HepG2 (cell line): ENCODE measurements at regions not wholly inside any gene's neighbourhood (a gene's known extent, or its start where the extent isn't known, plus 50 kb on each side); places are given as distances from the start of the nearest gene placed in this dataset.

Experiments used
- ATAC-seq: fragments of 200-7000 bp; cut with Tn5 transposase; 3 replicates; pipeline ENCODE4 v1.9.1; 2020; ENCODE audit warnings: mild to moderate bottlenecking, moderate library complexity
- BruUV-seq: library from RNA; stranded (reverse); fragments of 400-500 nt; replicated peaks from 2 replicates; lab custom pipeline; 2021; lab: Mats Ljungman, UMichigan
- CTCF ChIA-PET: fragments of 300-600 bp; formaldehyde crosslinking; extraction: SDS; loops from one replicate; lab custom pipeline; 2021; ENCODE audit warnings: low total read pairs, inconsistent platforms, low intra/inter-chr PET ratio; lab: Yijun Ruan, JAX
- POLR2A ChIA-PET: fragments of 350-600 bp; sonication (Branson Sonifier 250); formaldehyde crosslinking; loops from one replicate; lab custom pipeline; 2020; ENCODE audit warnings: antibody characterized with exemption, inconsistent platforms; lab: Yijun Ruan, JAX
- DNase-seq: peaks from one replicate; pipeline ENCODE4 v3.0.0-alpha.2; 2015; ENCODE audit warnings: low spot score
- FAIRE-seq: peaks from 3 replicates; lab custom pipeline; 2011; peaks lifted over from hg19 to GRCh38; lab: Jason Lieb, UNC
- H2AFZ ChIP-seq: one replicate; pipeline ENCODE4 v1.6.1; 2011; ENCODE audit warnings: low read length, inconsistent platforms
- H3K27ac ChIP-seq: fragments of 300-600 bp; 3 replicates; pipeline ENCODE4 v1.8.0; 2011; ENCODE audit warnings: mixed run types, mild to moderate bottlenecking, mixed read lengths, low read length, inconsistent platforms; ENCODE audit not compliant: insufficient read depth; ENCODE audit errors: extremely low read length
- H3K27me3 ChIP-seq, 2 experiments: fragments of 200-600 bp in 1 of 2; 2 replicates in 1 of 2; 3 replicates in 1 of 2; pipeline versions ENCODE4 v1.6.0 to v1.8.0; 2011; ENCODE audit warnings: low read length in 2 of 2, mild to moderate bottlenecking in 2 of 2, moderate library complexity in 2 of 2, inconsistent platforms in 1 of 2; ENCODE audit not compliant: insufficient read depth in 2 of 2, control insufficient read depth in 1 of 2
- H3K36me3 ChIP-seq, 2 experiments: fragments of 200-600 bp in 1 of 2; replicated peaks in 1 of 2; 2 replicates in 1 of 2; 3 replicates in 1 of 2; pipeline versions ENCODE4 v1.5.1 to v1.8.0; 2011; ENCODE audit warnings: low read length in 2 of 2, inconsistent platforms in 1 of 2; ENCODE audit not compliant: insufficient read depth in 2 of 2, control insufficient read depth in 1 of 2
- H3K4me1 ChIP-seq: 2 replicates; pipeline ENCODE4 v1.5.1; 2012; ENCODE audit warnings: low read length, inconsistent platforms; ENCODE audit not compliant: insufficient read depth
- H3K4me2 ChIP-seq: 2 replicates; pipeline ENCODE4 v1.6.0; 2011; ENCODE audit warnings: low read depth, low read length, inconsistent platforms
- H3K4me3 ChIP-seq, 3 experiments: fragments of 200-600 bp in 1 of 3; sonication (generic), shearing (Covaris generic) in 1 of 3; replicated peaks in 1 of 3; 2 replicates each; pipeline ENCODE4 v1.5.1; 2011 to 2016; ENCODE audit warnings: low read length in 3 of 3, inconsistent platforms in 2 of 3, low read depth in 2 of 3, mild to moderate bottlenecking in 2 of 3, control low read depth in 1 of 3, mixed read lengths in 1 of 3; ENCODE audit not compliant: insufficient read depth in 1 of 3
- H3K79me2 ChIP-seq: one replicate; pipeline ENCODE4 v1.6.1; 2011; ENCODE audit warnings: low read length, inconsistent platforms; ENCODE audit not compliant: insufficient read depth
- H3K9ac ChIP-seq: 2 replicates; pipeline ENCODE4 v1.6.0; 2011; ENCODE audit warnings: mild to moderate bottlenecking, low read depth, low read length, inconsistent platforms; ENCODE audit not compliant: insufficient read depth
- H3K9me3 ChIP-seq: 2 replicates; pipeline ENCODE4 v1.5.1; 2012; ENCODE audit warnings: mild to moderate bottlenecking, low read length
- H4K20me1 ChIP-seq: 2 replicates; pipeline ENCODE4 v1.6.0; 2011; ENCODE audit warnings: inconsistent platforms, mild to moderate bottlenecking, low read length, moderate library complexity; ENCODE audit not compliant: insufficient read depth
- MIXL1 ChIP-seq: IDR thresholded peaks from 2 replicates; pipeline ENCODE4 v1.6.1; 2016
- MYPOP ChIP-seq: sonication (generic); formaldehyde crosslinking; IDR thresholded peaks from 2 replicates; pipeline ENCODE4 v1.8.1; 2023; ENCODE audit warnings: mild to moderate bottlenecking, moderate library complexity, missing genetic modification reagents
- TBL1XR1 ChIP-seq: fragments of 150-350 bp; IDR thresholded peaks from 2 replicates; pipeline ENCODE4 v1.6.1; 2014; ENCODE audit warnings: borderline replicate concordance, low read length; ENCODE audit not compliant: partially characterized antibody
- U2AF2 ChIP-seq: fragments of 200-400 bp; formaldehyde crosslinking; IDR thresholded peaks from 2 replicates; pipeline ENCODE4 v1.6.1; 2017; ENCODE audit warnings: low read depth, mild to moderate bottlenecking, low read length
- ZNF124 ChIP-seq: sonication (generic); formaldehyde crosslinking; IDR thresholded peaks from 2 replicates; pipeline ENCODE4 v1.4.0; 2020; ENCODE audit warnings: missing genetic modification reagents
- ZNF253 ChIP-seq: sonication (generic); formaldehyde crosslinking; IDR thresholded peaks from 2 replicates; pipeline ENCODE4 v1.8.0; 2022; ENCODE audit warnings: mild to moderate bottlenecking, missing genetic modification reagents, borderline replicate concordance
- ZNF558 ChIP-seq: sonication (generic); formaldehyde crosslinking; IDR thresholded peaks from 2 replicates; pipeline ENCODE4 v1.9.0; 2022; ENCODE audit warnings: mild to moderate bottlenecking, missing genetic modification reagents, borderline replicate concordance
- ZNF569 ChIP-seq: sonication (generic); formaldehyde crosslinking; IDR thresholded peaks from 2 replicates; pipeline ENCODE4 v1.5.0; 2020; ENCODE audit warnings: mild to moderate bottlenecking, missing genetic modification reagents, moderate library complexity, borderline replicate concordance
- ZNF614 ChIP-seq: IDR thresholded peaks from 2 replicates; pipeline ENCODE4 v1.6.1; 2018; ENCODE audit warnings: missing biosample characterization, missing genetic modification reagents, inconsistent platforms, borderline replicate concordance
- WGBS: methylation state at CpG from one replicate; pipeline ENCODE4 v1.1.6; 2017; ENCODE audit warnings: low lambda C conversion rate; 5-methylcytosine and 5-hydroxymethylcytosine counted together
- in situ Hi-C: cut with HindIII; loops from 2 replicates; pipeline ENCODE4 v1.10.0; 2017; ENCODE audit warnings: low pct_unique_long_range_greater_than_20kb; ENCODE audit not compliant: extremely low pct_ligation_motif_present
- intact Hi-C: fragments of 100-400 bp; cut with micrococcal nuclease; formaldehyde crosslinking; loops from one replicate; pipeline ENCODE4 v1.10.0; 2022; ENCODE audit not compliant: unreplicated experiment
- TF ChIP-seq, protein P1 (sequence below): sonication (generic); formaldehyde crosslinking; IDR thresholded peaks from 2 replicates; pipeline ENCODE4 v1.9.0; 2021; ENCODE audit warnings: missing genetic modification reagents, borderline replicate concordance
- TF ChIP-seq, protein P2 (sequence below): sonication (generic); formaldehyde crosslinking; IDR thresholded peaks from 2 replicates; pipeline ENCODE4 v1.4.0; 2020; ENCODE audit warnings: missing genetic modification reagents
- TF ChIP-seq, protein P3 (sequence below): sonication (generic); formaldehyde crosslinking; IDR thresholded peaks from 2 replicates; pipeline ENCODE4 v1.8.1; 2023; ENCODE audit warnings: mild to moderate bottlenecking, inconsistent platforms, moderate library complexity, missing genetic modification reagents, borderline replicate concordance

GRCh38 chr4:32290102-32290501 lies 1569.9 kb downstream of the PCDH7 start:
- intact Hi-C loops = no loop called here
- no peak for DNase-seq
- H3K27me3 ChIP-seq = no peaks in the 10 kb centered on the region
- in situ Hi-C loops = no loop called here
- no peak for FAIRE-seq
- no peak overlapping the region for H3K27ac ChIP-seq
- POLR2A ChIA-PET = no interaction called here
- H3K36me3 ChIP-seq = no peaks in the 10 kb centered on the region
- no peaks in the 10 kb centered on the region for H4K20me1 ChIP-seq
- ATAC-seq = no peak
- no peaks in the 10 kb centered on the region for H3K79me2 ChIP-seq
- no peak for TF ChIP-seq U2AF2
- peak; percentile 99 for TF ChIP-seq ZNF124
- no peak overlapping the region for H2AFZ ChIP-seq
- H3K4me2 ChIP-seq = no peak overlapping the region
- H3K4me1 ChIP-seq = no peaks in the 10 kb centered on the region
- H3K4me3 ChIP-seq = no peak overlapping the region
- CTCF ChIA-PET = no interaction called here
- H3K9ac ChIP-seq = no peak overlapping the region
- BruUV-seq = no TSS peak
- H3K9me3 ChIP-seq = peaks cover 52% of the 10 kb centered on the region
- 6% methylated on average over 1 of the region's 1 CpG for WGBS

GRCh38 chr4:32318926-32319325 lies 1598.8 kb downstream of the PCDH7 start:
- CTCF ChIA-PET = no interaction called here
- TF ChIP-seq, protein P1, sequence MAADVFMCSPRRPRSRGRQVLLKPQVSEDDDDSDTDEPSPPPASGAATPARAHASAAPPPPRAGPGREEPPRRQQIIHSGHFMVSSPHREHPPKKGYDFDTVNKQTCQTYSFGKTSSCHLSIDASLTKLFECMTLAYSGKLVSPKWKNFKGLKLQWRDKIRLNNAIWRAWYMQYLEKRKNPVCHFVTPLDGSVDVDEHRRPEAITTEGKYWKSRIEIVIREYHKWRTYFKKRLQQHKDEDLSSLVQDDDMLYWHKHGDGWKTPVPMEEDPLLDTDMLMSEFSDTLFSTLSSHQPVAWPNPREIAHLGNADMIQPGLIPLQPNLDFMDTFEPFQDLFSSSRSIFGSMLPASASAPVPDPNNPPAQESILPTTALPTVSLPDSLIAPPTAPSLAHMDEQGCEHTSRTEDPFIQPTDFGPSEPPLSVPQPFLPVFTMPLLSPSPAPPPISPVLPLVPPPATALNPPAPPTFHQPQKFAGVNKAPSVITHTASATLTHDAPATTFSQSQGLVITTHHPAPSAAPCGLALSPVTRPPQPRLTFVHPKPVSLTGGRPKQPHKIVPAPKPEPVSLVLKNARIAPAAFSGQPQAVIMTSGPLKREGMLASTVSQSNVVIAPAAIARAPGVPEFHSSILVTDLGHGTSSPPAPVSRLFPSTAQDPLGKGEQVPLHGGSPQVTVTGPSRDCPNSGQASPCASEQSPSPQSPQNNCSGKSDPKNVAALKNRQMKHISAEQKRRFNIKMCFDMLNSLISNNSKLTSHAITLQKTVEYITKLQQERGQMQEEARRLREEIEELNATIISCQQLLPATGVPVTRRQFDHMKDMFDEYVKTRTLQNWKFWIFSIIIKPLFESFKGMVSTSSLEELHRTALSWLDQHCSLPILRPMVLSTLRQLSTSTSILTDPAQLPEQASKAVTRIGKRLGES = no peak
- TF ChIP-seq, protein P2, sequence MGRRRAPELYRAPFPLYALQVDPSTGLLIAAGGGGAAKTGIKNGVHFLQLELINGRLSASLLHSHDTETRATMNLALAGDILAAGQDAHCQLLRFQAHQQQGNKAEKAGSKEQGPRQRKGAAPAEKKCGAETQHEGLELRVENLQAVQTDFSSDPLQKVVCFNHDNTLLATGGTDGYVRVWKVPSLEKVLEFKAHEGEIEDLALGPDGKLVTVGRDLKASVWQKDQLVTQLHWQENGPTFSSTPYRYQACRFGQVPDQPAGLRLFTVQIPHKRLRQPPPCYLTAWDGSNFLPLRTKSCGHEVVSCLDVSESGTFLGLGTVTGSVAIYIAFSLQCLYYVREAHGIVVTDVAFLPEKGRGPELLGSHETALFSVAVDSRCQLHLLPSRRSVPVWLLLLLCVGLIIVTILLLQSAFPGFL (CRISPR knock-in tag) = no peak
- TF ChIP-seq MYPOP (CRISPR knock-in tag) (no peak), ZNF569 (CRISPR knock-in tag) (no peak), ZNF558 (CRISPR knock-in tag) (no peak), ZNF614 (CRISPR knock-in tag) (no peak), MIXL1 (no peak), ZNF253 (CRISPR knock-in tag) (no peak), TBL1XR1 (no peak)
- TF ChIP-seq, protein P3, sequence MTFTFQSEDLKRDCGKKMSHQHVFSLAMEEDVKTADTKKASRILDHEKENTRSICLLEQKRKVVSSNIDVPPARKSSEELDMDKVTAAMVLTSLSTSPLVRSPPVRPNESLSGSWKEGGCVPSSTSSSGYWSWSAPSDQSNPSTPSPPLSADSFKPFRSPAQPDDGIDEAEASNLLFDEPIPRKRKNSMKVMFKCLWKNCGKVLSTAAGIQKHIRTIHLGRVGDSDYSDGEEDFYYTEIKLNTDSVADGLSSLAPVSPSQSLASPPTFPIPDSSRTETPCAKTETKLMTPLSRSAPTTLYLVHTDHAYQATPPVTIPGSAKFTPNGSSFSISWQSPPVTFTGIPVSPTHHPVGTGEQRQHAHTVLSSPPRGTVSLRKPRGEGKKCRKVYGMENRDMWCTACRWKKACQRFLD (CRISPR knock-in tag) = no peak

More at GRCh38 chr4:32318926-32319325, 1598.8 kb downstream of the PCDH7 start:
- peaks cover 79% of the 10 kb centered on the region for H3K9me3 ChIP-seq
- H3K79me2 ChIP-seq = no peaks in the 10 kb centered on the region
- no peak overlapping the region for H3K4me2 ChIP-seq
- no peak for FAIRE-seq
- POLR2A ChIA-PET = no interaction called here
- intact Hi-C loops = no loop called here
- no peak for ATAC-seq
- DNase-seq = no peak
- no TSS peak for BruUV-seq
- no peaks in the 10 kb centered on the region for H3K36me3 ChIP-seq
- no peak overlapping the region for H3K9ac ChIP-seq
- H4K20me1 ChIP-seq = no peaks in the 10 kb centered on the region
- in situ Hi-C loops = no loop called here
- H2AFZ ChIP-seq = no peak overlapping the region
- no peak overlapping the region for H3K4me3 ChIP-seq
- H3K27ac ChIP-seq = no peak overlapping the region
- H3K4me1 ChIP-seq = no peaks in the 10 kb centered on the region
- no peaks in the 10 kb centered on the region for H3K27me3 ChIP-seq
- WGBS = 0% methylated on average over 1 of the region's 7 CpGs
